NCI-H82 (cell line): ENCODE measurements at regions not wholly inside any gene's neighbourhood (a gene's known extent, or its start where the extent isn't known, plus 50 kb on each side); places are given as distances from the start of the nearest gene placed in this dataset.

ENCODE experiments used
- DNase-seq: peaks from one replicate; lab custom pipeline; 2025; lab: John Stamatoyannopoulos, UW

DNA sequence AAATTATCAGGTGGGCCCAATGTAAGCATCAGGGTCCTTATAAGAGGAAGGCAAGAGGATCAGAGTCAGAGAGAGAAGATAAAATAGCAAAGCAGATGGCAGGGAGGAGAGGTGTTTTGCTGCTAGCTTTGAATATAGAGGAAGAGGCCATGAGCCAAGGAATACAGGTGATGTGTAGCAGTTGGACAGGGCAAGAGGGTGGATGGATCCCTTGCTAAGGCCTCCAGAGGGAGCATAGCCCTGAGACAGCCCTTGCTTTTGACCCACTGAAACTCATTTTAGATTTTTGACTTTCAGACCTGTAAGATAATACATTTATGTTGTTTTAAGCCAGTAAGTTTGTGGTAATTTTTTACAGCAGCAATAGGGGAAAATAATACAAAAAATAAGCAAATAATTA is 116.6 kb upstream of the PARD3B start:
- DNase-seq: no peak

DNA sequence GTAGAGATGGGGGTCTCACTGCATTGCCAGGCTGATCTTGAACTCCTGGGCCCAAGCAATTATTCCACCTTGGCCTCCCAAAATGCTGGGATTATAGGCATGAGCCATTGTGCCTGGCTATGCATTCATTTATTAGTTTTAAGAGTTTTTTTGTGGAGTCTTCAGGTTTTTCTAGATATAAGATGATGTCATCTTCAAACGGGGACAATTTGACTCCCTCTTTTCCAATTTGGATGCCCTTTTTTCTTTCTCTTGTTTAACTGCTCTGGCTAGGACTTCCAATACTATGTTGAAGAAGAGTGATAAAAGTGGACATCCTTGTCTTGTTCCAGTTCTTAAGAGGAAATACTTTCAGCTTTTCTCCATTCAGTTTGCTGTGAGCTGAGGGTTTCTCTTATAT is 113.7 kb upstream of the PARD3B start:
- DNase-seq: no peak

DNA sequence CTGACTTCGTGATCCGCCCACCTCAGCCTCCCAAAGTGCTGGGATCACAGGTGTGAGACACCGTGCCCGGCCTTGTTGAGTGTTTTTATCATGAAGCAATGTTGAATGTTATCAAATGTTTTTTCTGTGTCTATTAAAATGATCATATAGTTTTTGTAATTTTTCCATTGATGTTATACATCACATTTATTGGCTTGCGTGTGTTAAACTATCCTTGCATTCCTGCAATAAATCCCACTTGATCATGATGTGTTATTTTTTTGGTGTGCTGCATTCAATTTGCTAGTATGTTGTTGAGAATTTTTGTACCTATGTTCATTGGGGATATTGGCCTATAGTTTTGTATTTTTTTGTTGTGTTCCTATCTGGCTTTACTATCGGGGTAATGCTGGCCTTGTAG is 113.1 kb upstream of the PARD3B start:
- no peak for DNase-seq

DNA sequence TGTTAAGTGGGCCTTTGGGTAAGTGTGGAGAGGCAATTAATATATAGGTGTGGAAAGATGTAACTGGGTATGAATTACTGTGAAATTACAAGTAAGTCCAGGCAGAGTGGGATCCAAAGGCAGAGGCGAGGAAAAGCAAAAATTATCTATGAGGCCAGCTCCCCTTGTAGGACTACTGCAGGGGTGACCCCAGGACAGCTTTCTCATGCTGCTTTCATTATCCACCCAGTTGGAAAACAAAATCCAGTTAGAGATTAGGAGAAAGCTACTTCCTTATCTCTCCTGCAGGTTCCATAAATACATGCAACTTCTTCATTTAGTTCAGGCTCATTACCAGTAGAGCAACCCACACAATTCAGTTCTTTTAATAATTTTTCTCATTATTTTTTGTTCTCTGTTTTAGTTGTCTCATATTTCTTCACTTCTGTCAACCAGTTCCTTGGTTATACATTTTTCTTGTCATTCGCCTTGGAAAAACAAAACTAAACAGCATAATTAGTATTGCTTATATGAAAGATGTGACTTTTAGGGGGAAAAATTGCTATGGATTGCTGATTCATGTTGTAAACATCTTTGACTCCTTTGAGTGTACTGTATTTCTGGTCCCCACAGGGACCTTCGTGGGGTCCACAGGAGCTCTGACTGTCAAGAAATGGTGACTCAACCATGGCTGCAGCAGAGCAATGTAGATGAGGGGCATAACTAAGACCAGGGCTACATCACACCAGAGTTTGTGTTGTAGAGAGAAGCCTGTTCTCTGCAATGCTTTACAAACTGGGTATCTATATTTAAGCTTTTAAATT is 110.4 kb upstream of the PARD3B start:
- peak; percentile 49 for DNase-seq

DNA sequence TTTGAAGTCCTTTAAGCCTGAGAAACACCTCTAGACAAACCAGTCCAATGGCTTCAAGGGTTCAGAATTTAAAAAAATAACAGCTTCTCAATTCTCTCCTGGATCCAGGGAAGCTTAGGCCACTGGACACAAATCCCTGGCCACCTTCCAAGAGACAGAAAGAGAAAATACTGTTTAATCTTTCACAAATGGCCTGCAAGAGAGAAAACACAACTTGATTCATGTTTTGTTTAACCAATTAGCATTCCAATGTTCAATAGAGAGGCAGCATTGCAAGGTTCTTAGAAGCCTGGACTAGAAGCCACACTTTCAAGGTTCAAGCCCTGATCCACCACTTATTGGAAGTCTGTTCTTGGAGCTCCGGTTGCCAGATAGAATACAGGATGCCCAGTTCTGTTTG is 109.0 kb upstream of the PARD3B start:
- DNase-seq: no peak

DNA sequence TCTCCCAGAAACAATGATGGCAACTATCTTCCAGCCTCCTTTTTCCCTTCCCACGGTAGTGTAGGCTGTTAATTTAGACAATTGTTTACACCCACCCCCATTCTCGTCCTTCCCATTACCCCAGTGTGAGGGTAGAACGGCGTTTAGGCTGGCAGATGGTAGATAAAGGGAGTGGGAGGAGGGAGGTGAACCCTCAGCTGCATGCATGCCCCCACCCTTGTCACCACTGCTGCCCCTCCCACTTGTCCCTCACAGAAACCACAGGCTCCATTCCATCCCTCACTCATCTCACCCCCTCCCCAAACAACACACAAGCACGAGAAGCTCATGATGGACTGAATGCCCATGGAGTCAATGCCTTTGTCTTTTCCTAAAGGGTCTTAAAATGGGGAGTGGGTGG is 107.9 kb upstream of the PARD3B start:
- peak; percentile 22 for DNase-seq

DNA sequence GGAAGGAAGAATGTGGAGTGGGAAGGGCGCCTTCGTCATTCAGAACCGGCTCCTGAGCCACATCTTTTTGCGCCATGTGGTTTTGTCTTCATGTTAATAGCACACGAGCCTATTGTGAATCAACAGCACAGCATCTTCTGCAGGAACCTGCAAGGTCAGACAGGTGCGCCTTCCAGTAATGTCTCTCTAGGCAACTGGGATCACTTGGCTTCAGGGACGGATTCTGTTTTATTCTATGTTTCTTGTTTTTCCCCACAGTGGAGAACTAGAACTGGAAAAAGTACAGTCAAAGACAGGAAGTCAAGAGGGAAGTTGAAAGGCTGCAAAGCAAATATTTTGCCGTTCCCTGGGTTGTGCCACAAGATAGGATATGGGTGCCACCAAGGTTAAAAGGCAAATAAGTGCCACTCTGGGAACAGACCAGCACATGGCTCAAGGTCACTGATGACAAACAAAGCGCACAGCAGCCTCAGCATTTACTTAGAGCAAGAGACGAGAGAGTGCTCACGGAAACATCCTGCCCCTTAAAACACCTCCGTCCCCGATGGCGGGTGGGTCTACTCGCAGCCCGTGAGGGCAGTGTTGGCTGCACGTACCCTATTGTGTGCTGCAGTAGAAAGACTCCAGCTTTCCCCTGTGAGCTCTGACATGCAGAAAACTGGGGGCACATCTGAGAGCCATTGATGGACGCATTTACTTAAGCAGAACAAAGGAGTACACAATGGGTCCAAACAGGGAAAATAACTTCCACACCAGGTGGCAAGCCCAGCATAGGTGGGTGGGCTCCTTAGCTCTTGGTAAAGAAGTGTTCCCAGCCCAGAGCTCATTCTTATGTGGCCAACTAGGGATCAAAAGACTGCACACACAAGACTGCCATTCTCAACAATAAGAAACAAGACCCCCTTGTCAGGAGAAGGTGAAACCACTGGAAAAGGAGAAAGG is 107.2 kb upstream of the PARD3B start:
- no peak for DNase-seq

DNA sequence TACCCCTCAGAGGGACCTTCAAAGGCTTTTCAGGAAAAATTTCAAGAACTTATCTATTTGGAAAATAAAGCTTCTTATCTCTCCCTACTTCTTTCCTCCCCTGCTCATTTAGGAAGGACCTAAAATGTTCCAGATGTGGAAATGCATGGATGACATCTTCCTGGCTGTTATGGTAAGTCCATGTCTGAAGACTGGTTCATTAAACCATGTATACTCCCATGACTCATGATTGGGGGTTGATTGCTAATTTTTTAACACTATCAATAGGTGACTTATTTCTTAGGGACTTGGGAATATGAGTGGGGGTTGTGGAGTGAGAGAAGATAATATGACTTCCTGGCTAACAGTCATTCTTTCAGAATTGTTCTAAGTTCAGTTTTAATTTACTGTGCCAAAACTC is 104.0 kb upstream of the PARD3B start:
- DNase-seq: no peak

DNA sequence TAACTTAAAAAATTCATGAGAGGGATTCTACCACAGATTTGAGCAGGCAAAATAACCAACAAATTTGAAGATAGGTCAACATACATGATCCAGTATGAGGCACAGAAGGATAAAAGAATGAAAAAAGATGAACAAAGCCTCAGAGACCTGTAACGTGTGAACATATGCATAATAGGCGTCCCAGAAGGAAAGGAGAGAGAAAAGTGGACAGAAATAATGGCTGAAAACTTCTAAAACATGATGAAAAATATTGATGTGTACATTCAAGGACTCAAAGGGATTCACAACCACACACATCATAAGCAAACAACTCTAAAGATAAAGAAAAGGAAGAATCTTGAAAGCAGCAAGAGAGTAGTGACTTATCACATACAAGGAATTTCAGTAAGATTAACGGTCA is 100.1 kb upstream of the PARD3B start:
- DNase-seq: no peak

DNA sequence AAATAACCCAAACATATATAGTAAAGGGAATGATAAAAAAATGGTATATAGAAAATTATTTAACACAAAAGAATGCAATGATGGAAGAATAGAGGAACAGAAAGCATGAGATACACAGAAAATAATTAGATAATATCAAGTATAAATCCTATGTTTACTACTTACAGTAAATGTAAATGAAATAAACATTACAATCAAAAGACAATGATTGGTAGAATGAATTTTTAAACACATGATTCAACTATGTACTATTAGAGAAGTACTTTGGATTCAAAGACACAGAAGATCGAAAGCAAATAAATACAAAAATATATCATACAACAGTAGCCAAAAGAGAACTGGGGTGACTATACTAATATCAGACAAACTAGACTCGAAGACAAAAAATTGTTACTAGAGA is 97.6 kb upstream of the PARD3B start:
- DNase-seq: no peak

DNA sequence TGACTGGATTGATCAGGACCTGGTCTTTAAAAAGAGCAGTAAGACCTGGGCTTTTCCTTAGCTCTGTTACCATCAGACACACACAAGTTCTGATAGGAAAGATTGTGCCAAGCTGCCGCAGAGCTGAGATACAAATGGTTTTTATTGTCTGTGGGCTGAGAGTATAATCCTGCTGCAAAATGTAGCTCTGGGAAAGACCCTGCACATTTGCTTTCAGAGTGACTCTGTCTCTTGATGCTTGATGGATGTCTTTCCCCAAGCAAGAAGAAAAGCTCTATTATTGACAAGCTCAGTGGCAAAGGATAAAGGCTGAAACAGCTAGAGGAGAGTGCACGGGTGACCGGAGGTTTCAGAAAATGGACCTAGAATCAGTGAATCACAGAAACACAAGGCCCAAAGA is 95.3 kb upstream of the PARD3B start:
- DNase-seq: no peak

DNA sequence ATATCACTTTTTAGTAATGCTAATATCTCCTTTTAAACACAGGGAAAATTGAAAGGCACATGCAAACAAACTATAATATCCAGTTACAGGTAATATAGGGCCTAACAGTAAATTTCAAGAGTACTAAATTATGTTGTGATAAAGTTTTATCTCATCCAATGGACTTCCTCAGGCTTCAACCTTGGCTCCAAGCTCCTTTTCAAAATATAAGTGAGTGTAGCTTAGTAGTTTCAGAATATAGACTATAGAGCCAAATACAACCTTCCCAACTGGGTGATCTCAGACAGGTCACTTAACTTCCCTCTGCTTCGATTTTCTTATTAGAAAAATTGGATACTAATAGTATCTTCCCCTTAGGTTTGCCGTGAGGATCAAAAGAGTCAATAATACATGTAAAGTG is 93.5 kb upstream of the PARD3B start:
- no peak for DNase-seq

DNA sequence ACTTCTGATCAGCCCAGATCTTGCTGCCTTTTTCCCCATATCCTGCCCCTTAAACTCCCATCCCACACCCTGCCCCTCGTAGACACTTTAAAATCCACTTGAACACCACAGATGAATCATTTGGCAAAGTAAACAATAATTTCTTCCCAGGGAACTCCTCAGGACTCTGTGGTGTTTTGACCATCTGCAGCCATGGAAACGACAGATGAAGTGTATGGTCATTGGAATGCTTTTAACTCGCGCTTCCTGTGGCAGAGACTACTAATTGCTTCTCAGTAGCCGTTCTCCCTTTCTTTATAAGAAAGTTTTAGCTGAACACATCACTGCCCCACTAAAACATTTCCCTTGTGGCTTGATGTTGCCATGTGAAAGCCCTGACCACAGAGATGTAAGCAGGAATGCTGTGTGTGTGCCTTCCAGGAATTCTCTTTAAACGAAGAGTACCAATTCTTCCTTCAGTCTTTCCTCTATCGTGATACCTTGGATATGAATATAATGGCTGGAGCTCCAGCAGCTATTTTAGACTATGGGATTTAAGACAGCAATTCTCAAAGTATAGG is 92.7 kb upstream of the PARD3B start:
- no peak for DNase-seq

DNA sequence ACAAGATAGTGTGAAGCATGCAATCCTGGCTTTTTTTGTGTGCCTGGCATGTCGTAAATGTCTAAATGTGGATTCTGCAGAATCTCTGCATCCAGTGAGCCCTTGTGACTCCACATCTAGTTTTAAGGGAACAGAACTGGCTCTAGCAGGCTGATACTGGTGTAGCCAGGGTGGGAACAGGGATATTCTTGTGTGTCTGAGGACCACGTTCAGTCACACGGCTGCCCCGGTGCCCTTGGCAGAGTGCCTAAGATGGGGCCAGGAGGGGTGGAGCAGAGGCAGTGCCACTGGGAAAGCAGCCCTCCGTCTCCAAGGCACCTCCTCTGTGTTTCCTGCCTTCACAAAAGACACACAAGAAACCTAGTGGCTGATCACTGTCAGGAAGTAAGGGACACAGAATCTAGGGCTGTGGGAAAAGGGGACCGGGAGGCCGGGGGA is 91.5 kb upstream of the PARD3B start:
- no peak for DNase-seq

DNA sequence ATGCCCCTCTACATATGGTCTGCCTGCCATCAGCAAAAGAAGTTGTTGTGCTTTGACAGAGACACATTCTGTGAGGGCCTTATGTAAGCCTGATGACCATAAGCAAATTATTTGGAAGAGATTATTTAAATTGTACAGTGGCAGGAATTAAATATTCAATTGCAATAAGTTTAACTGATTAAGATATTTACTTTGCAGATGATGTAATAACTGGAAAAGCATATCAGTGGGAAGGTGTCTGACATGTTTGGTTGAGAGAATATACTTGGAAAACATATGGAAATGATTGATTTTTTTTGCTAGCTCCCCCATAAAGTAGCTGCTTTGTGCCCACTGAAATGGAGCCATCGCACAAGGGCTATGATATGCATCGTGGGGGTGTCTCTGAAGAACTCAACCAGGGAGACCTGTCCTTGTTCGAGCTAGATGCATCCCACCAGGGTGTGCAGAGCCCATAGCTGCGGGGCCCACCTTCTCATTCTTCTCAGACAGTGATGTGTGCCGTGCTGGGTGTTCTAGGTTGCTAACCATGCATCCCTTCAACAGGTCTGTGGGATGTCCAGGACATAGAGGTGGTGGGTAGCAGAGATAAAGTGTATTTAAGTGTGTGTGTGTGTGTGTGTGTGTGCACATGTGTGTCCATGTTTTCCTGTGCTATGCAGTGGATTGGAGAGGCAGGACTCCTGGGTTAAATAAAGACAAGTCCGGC is 90.4 kb upstream of the PARD3B start:
- no peak for DNase-seq

DNA sequence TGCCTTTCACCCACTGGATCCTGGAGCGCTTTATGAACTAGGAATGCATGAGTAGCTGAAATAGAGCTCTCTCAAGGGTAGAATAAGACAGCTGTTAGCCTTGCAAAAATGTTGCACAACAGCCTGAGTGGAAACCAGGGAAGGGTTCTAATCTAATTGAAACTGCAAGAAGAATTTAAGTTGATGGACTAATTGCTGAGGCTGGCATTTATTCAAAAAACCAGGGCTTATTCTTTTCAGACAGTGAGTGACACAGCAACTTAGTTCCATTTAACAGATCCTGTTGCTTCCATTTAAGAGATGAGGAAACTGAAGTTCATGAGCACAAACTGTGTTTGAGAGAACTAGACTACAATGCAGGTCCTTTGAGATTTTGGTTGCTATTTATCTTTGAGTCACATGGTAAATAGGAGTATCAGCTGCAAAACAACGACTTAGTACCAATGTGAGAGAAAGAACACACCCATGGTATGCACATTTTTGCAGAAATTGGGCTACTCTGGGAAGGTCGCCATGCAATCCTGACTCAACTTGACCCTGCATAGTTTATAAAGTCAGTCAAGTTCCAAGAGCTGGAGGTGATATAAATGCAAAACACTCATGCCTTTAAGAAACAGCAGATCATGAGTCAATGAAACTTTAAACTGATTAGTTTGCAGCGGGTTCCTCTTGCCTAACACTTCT is 76.4 kb upstream of the PARD3B start:
- DNase-seq: no peak

DNA sequence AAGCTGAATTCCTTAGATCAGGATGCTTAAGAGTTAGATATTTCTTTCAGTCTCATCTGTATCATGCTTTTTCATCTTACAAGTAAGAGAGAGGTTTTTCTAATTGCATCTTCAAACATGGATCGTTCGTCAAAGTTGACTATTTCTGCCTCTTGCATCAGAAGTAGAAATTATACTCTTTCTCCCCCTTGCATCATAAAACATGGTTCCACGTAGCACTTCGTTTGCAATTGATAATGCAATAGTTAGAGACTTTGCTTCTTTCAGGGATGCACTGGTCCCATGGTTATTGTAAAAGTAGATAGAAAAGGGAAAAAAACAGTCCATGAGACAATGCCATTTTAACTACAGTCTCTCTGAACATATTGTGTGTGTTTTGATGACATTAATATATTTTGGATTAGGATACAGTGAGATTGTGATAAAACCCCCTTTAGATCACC is 75.1 kb upstream of the PARD3B start:
- DNase-seq: no peak

DNA sequence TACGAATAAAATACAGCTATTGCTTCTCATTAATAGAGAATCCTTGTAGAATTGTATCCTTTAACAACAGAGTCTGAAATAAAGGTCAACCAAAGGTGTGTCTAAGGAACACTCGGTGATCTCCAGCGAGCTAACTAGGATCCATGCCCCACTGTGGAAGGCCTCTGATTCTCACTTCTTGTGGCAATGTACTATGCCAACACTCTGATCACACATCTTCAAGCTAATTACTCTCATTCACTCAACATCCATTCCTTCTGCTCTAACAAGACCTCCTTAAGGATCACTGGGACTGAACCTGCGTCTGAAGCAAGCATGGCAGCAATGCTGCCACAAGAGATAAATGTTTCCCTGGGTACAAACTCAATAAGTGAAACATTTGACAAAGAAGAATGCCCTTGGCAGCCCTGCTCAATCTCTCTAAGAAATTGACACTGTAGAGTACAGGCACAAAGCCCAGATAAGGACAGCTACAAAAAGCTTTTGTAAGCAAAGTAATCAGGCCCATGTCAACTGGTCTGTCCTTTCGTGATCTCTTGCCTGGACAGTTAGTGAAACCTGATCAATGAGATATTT is 74.6 kb upstream of the PARD3B start:
- DNase-seq: no peak

DNA sequence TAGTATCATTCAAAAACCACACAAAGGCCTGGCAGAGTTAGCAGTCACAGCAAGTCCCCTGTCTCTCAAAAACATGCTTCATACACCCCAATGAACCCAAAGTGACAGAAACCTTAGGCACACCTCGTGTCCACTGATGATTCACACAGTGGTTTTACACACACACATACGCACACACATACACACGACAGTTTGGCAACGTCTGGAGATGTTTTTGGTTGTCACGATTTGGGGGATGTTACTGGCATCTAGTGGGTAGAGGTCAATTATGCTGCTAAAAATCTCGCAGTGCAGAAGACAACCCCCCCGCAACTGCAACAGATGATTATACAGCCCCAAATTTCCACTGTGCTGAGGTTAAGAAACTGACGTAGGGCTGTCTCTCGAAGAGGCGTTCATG is 72.9 kb upstream of the PARD3B start:
- no peak for DNase-seq

DNA sequence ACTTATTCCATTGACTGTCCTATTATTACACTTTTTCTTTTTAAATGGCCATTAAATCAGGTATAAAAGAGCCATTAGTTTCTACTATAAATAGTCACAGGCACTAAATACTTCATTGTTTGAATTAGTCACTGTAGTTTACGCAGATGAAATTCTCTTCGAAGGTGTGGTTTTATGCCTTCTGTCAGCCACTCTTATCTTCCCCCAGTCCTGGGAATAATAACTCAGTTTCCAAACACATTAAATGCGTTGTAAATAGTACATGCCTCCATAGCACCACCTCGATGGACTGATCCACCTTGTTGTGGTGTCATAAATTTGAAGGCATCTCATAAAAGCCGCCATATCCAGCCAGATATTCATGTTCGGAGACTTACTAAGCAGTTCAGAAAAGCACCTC is 72.1 kb upstream of the PARD3B start:
- DNase-seq: no peak

DNA sequence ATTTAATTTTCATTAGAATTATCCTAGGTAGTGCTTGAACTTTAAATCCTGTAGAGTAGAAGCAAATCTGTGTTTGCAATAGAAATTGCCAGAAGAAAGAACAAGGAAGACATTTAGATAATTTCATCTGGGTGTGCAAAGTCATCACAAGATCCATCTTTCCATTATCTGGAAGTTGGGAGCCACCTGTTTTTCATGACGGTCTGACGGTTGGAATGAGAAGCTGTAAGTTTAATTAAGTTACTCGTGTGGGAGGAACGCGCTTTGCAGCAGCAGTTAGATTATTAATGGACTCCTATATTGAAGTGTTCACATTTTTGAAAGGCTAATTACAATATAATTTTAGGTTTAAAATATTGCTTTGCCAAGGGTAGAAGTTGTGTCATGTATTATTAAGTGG is 69.9 kb upstream of the PARD3B start:
- DNase-seq: no peak
